ENCODE measurements at regions not wholly inside any gene's neighbourhood (a gene's known extent, or its start where the extent isn't known, plus 50 kb on each side); places are given as distances from the start of the nearest gene placed in this dataset.

DNA sequence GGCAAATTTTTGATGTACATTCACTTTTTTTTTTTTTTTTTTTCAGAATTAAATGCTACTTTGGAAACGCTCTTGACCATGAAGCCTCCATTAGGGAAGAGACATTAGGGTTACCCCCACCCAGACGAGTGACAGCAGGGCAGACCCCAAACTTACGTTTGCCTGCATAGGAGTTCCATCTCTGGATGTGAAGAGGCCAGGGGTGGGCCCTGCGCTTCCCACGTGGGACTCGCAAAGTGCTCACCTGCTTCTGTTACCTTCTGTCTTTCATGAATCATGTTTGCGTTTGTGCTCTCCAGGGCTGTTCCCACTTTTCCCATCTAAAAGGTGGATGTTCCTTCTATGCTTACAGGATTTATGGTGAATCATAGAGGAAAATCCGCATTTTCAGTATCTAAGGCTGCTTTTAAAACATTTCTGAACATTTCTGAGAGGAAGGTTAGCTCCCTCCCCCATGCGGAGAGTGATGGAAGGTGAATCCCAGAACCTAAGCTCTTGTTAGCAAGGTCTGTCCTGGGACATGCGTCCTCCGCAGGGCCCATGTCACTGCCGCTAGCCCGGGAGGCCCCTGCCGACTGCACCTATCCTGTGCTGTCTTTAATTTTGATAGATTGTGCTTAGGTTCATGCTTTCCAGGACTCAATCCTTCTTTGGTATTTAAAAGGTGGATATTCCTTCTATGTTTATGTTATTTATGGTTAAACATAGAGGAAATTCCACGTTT lies 135.7 kb upstream of the RTL1 start:
- DNase-seq (no peak), ATAC-seq (ENCODE audit: insufficient read depth, low FRiP score) (no peak)
- 90 to 91% methylated on average over 15 of the region's 15 CpGs for WGBS, 2 donors
- Histone ChIP-seq H3K27me3 (ENCODE audit: control insufficient read depth in 3 of 3, insufficient read depth in 3 of 3, low read length in 2 of 3) (no peaks in the 10 kb centered on the region), H3K36me3 (ENCODE audit: control insufficient read depth in 4 of 4, insufficient read depth in 4 of 4, low read length in 4 of 4) (peaks cover 0 to 14% (median 6%) of the 10 kb centered on the region in 4 donors), H3K9me3 (ENCODE audit: control insufficient read depth in 4 of 4, insufficient read depth in 3 of 4, low read length in 3 of 4) (peaks cover 0 to 1% (median 0%) of the 10 kb centered on the region in 4 donors), H3K9ac (ENCODE audit: insufficient read depth in 1 of 2, low read length in 2 of 2) (no peak overlapping the region), H3K4me1 (ENCODE audit: control insufficient read depth in 5 of 5, insufficient read depth in 5 of 5, low read length in 5 of 5) (no peaks in the 10 kb centered on the region), H3K4me3 (no peak overlapping the region), H3K27ac (ENCODE audit: low read depth in 1 of 2, low read length in 1 of 2) (no peak overlapping the region)
- TF ChIP-seq, protein P1, sequence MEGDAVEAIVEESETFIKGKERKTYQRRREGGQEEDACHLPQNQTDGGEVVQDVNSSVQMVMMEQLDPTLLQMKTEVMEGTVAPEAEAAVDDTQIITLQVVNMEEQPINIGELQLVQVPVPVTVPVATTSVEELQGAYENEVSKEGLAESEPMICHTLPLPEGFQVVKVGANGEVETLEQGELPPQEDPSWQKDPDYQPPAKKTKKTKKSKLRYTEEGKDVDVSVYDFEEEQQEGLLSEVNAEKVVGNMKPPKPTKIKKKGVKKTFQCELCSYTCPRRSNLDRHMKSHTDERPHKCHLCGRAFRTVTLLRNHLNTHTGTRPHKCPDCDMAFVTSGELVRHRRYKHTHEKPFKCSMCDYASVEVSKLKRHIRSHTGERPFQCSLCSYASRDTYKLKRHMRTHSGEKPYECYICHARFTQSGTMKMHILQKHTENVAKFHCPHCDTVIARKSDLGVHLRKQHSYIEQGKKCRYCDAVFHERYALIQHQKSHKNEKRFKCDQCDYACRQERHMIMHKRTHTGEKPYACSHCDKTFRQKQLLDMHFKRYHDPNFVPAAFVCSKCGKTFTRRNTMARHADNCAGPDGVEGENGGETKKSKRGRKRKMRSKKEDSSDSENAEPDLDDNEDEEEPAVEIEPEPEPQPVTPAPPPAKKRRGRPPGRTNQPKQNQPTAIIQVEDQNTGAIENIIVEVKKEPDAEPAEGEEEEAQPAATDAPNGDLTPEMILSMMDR (IDR thresholded peaks at IDR 0.05; ENCODE audit: control extremely low read depth, extremely low read depth) = no peak

DNA sequence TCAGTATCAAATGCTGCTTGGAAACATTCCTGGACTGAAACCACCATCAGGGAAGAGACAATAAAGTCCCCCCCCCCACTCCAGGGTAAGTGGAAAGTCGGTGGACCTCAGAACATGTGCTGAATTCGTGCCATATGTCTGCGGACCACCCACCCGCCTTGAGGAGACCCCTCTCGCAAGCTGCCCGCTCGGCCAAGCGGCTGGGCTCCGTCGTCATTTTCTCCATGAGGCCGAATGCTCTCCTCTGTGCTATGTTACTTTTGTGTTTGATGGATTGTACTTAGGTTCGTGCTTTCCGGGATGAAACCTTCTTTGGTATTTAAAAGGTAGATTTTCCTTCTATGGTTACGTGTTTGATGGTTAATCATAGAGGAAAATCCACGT lies 136.2 kb upstream of the RTL1 start:
- Histone ChIP-seq H3K9ac (ENCODE audit: insufficient read depth in 1 of 2, low read length in 2 of 2) (no peak overlapping the region), H3K36me3 (ENCODE audit: control insufficient read depth in 4 of 4, insufficient read depth in 4 of 4, low read length in 4 of 4) (peaks cover 0 to 14% (median 6%) of the 10 kb centered on the region in 4 donors), H3K9me3 (ENCODE audit: control insufficient read depth in 4 of 4, insufficient read depth in 3 of 4, low read length in 3 of 4) (peaks cover 0 to 1% (median 0%) of the 10 kb centered on the region in 4 donors), H3K27me3 (ENCODE audit: control insufficient read depth in 3 of 3, insufficient read depth in 3 of 3, low read length in 2 of 3) (no peaks in the 10 kb centered on the region), H3K4me3 (no peak overlapping the region), H3K27ac (ENCODE audit: low read depth in 1 of 2, low read length in 1 of 2) (no peak overlapping the region), H3K4me1 (ENCODE audit: control insufficient read depth in 5 of 5, insufficient read depth in 5 of 5, low read length in 5 of 5) (no peaks in the 10 kb centered on the region)
- WGBS, 2 donors = 91 to 92% methylated on average over 15 of the region's 15 CpGs
- TF ChIP-seq, protein P1 (IDR thresholded peaks at IDR 0.05; ENCODE audit: control extremely low read depth, extremely low read depth) = no peak
- DNase-seq (no peak), ATAC-seq (ENCODE audit: insufficient read depth, low FRiP score) (no peak)

DNA sequence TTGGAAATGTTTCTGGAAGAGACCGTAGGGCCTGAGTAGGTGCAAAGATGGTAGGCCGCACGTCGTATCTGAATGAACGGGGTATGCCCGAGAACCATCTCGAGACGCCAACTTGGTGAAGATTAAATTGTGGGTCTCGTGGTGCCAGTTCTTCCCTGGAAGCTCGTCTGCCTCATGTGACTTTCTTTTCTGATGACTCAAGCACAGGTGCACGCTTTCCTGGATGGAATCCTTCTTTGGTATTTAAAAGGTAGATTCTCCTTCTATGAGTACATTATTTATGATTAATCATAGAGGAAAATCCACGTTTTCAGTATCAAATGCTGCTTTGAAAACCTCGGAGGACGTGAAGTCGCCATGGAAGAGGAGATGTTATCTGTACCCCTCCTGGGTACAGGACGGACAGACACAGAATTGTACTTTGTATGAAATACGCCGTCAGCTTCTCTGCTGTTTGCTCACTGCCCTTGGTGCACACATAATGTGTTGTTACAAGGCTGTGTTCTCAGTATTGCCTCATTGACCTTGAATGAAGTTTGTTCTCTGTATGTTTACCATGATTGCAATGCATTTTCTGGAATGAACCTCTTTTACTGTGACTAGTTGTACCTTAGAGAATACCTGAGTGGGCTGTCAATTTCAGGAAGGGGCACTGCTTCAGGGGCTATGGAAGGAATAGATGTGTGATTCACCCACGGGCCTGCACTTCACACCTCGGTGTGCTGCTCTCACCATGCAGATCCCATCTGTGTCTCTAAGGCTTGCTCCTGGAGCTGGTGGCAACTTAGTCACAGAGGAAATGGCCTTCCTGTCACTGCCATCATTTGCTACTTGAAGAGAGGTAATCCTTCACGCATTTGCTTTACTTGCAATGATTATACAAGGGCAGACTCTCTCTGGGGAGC lies 137.3 kb upstream of the RTL1 start:
- 89 to 92% methylated on average over 21 of the region's 21 CpGs for WGBS, 2 donors
- ATAC-seq (ENCODE audit: insufficient read depth, low FRiP score) (no peak), DNase-seq (no peak)
- H3K4me3 ChIP-seq = no peak overlapping the region
- H3K4me1 ChIP-seq (ENCODE audit: control insufficient read depth in 5 of 5, insufficient read depth in 5 of 5, low read length in 5 of 5) = no peaks in the 10 kb centered on the region
- peaks cover 0 to 1% (median 0%) of the 10 kb centered on the region in 4 donors for H3K9me3 ChIP-seq (ENCODE audit: control insufficient read depth in 4 of 4, insufficient read depth in 3 of 4, low read length in 3 of 4)
- no peak overlapping the region for H3K9ac ChIP-seq (ENCODE audit: insufficient read depth in 1 of 2, low read length in 2 of 2)
- H3K27ac ChIP-seq (ENCODE audit: low read depth in 1 of 2, low read length in 1 of 2) = no peak overlapping the region
- no peaks in the 10 kb centered on the region for H3K27me3 ChIP-seq (ENCODE audit: control insufficient read depth in 3 of 3, insufficient read depth in 3 of 3, low read length in 2 of 3)
- TF ChIP-seq, protein P1 (IDR thresholded peaks at IDR 0.05; ENCODE audit: control extremely low read depth, extremely low read depth) = no peak
- peaks cover 0 to 13% (median 4%) of the 10 kb centered on the region in 4 donors for H3K36me3 ChIP-seq (ENCODE audit: control insufficient read depth in 4 of 4, insufficient read depth in 4 of 4, low read length in 4 of 4)
